Spinal cord (tissue), 9 donors: ENCODE measurements at regions not wholly inside any gene's neighbourhood (a gene's known extent, or its start where the extent isn't known, plus 50 kb on each side); places are given as distances from the start of the nearest gene placed in this dataset.
"Not testable (repeated sequence)": the region's sequence is repeated elsewhere in the genome, so short reads cannot be mapped to it uniquely, and the experiment has no call there.

Experiments
- DNase-seq, 6 donors: peaks; one replicate each; pipeline versions ENCODE4 v3.0.0 to v3.0.0-alpha.2; 2013 to 2015; ENCODE audit warnings: low spot score in 6 of 6, low read depth in 4 of 6
- H3K27ac ChIP-seq: one replicate; pipeline ENCODE4 v1.5.1; 2013; ENCODE audit warnings: low read depth, low read length, control low read depth
- H3K27me3 ChIP-seq: one replicate; pipeline ENCODE4 v1.6.1; 2013; ENCODE audit warnings: low read length; ENCODE audit not compliant: control insufficient read depth, insufficient read depth
- H3K36me3 ChIP-seq: one replicate; pipeline ENCODE4 v1.6.1; 2013; ENCODE audit warnings: low read length; ENCODE audit not compliant: control insufficient read depth, insufficient read depth
- H3K4me1 ChIP-seq: one replicate; pipeline ENCODE4 v1.6.1; 2013; ENCODE audit warnings: low read length; ENCODE audit not compliant: control insufficient read depth, insufficient read depth
- H3K4me3 ChIP-seq: one replicate; pipeline ENCODE4 v1.5.1; 2013; ENCODE audit warnings: low read depth, low read length, control low read depth
- H3K9me3 ChIP-seq: one replicate; pipeline ENCODE4 v1.6.1; 2013; ENCODE audit warnings: low read length; ENCODE audit not compliant: control insufficient read depth, insufficient read depth
- WGBS: methylation state at CpG from one replicate; pipeline ENCODE4 v1.1.5; 2013; ENCODE audit warnings: missing lambda C conversion rate; ENCODE audit not compliant: insufficient coverage; 5-methylcytosine and 5-hydroxymethylcytosine counted together
- donor health status: healthy.

- WGBS, result no CpG with 5 or more reads among the region's 1 CpG
- H3K36me3 ChIP-seq, result no peaks in the 10 kb centered on the region
- no peaks in the 10 kb centered on the region for H3K9me3 ChIP-seq
- H3K27ac ChIP-seq, result no peak overlapping the region
- DNase-seq, result peak in 1 of 6 donors; percentile 6
- H3K4me3 ChIP-seq, result no peak overlapping the region
- no peaks in the 10 kb centered on the region for H3K4me1 ChIP-seq
- H3K27me3 ChIP-seq, result no peaks in the 10 kb centered on the region
Measured at GRCh38 chr21:28387220-28387619, 605.5 kb downstream of the LTN1 start.

- Histone ChIP-seq H3K4me3 (no peak overlapping the region), H3K27ac (no peak overlapping the region), H3K27me3 (no peaks in the 10 kb centered on the region), H3K4me1 (no peaks in the 10 kb centered on the region), H3K36me3 (no peaks in the 10 kb centered on the region), H3K9me3 (no peaks in the 10 kb centered on the region)
- no peak for DNase-seq
- WGBS, result no CpG with 5 or more reads among the region's 1 CpG
Measured at GRCh38 chr21:28385845-28386244, 606.8 kb downstream of the LTN1 start.

GRCh38 chr21:28381000-28381745, 611.5 kb downstream of the LTN1 start:
- DNase-seq, H3K4me3 ChIP-seq, H3K9me3 ChIP-seq, H3K27ac ChIP-seq, H3K4me1 ChIP-seq, H3K27me3 ChIP-seq, H3K36me3 ChIP-seq: not testable (repeated sequence)
- no CpG with 5 or more reads among the region's 2 CpGs for WGBS

GRCh38 chr21:28380241-28380640, 612.4 kb downstream of the LTN1 start:
- Histone ChIP-seq H3K4me1 (no peaks in the 10 kb centered on the region), H3K36me3 (no peaks in the 10 kb centered on the region), H3K27ac (no peak overlapping the region), H3K27me3 (no peaks in the 10 kb centered on the region), H3K4me3 (no peak overlapping the region), H3K9me3 (no peaks in the 10 kb centered on the region)
- WGBS, result 60% methylated on average over 3 of the region's 7 CpGs
- DNase-seq, result peak in 1 of 6 donors; percentile 23

GRCh38 chr21:28378026-28378425, 614.7 kb downstream of the LTN1 start:
- Histone ChIP-seq H3K27me3 (no peaks in the 10 kb centered on the region), H3K4me3 (no peak overlapping the region), H3K9me3 (no peaks in the 10 kb centered on the region), H3K27ac (no peak overlapping the region), H3K4me1 (no peaks in the 10 kb centered on the region), H3K36me3 (no peaks in the 10 kb centered on the region)
- DNase-seq, result no peak
- no CpG with 5 or more reads among the region's 2 CpGs for WGBS

- H3K27ac ChIP-seq, result no peak overlapping the region
Measured at GRCh38 chr21:28375708-28376385, 616.8 kb downstream of the LTN1 start.

GRCh38 chr21:28374881-28375280, 617.8 kb downstream of the LTN1 start:
- Histone ChIP-seq H3K9me3 (no peaks in the 10 kb centered on the region), H3K36me3 (no peaks in the 10 kb centered on the region), H3K27ac (no peak overlapping the region), H3K27me3 (no peaks in the 10 kb centered on the region), H3K4me3 (no peak overlapping the region), H3K4me1 (no peaks in the 10 kb centered on the region)
- no CpG with 5 or more reads among the region's 1 CpG for WGBS
- no peak for DNase-seq

More at GRCh38 chr21:28375708-28376385, 616.8 kb downstream of the LTN1 start:
- H3K9me3 ChIP-seq, result no peaks in the 10 kb centered on the region
- no peaks in the 10 kb centered on the region for H3K27me3 ChIP-seq
- H3K36me3 ChIP-seq, result no peaks in the 10 kb centered on the region
- no CpG with 5 or more reads among the region's 2 CpGs for WGBS
- DNase-seq, result no peak
- no peaks in the 10 kb centered on the region for H3K4me1 ChIP-seq
- no peak overlapping the region for H3K4me3 ChIP-seq

- H3K27me3 ChIP-seq, result no peaks in the 10 kb centered on the region
- no peaks in the 10 kb centered on the region for H3K9me3 ChIP-seq
- DNase-seq, result no peak
- 90% methylated on average over 2 of the region's 4 CpGs for WGBS
- H3K36me3 ChIP-seq, result no peaks in the 10 kb centered on the region
- H3K4me1 ChIP-seq, result no peaks in the 10 kb centered on the region
- H3K27ac ChIP-seq, result no peak overlapping the region
- no peak overlapping the region for H3K4me3 ChIP-seq
Measured at GRCh38 chr21:28371713-28372112, 621.0 kb downstream of the LTN1 start.

GRCh38 chr21:28359300-28359699, 633.4 kb downstream of the LTN1 start:
- H3K27ac ChIP-seq, result no peak overlapping the region
- no peaks in the 10 kb centered on the region for H3K9me3 ChIP-seq
- no peaks in the 10 kb centered on the region for H3K4me1 ChIP-seq
- no peaks in the 10 kb centered on the region for H3K27me3 ChIP-seq
- H3K36me3 ChIP-seq, result no peaks in the 10 kb centered on the region
- DNase-seq, result no peak
- no peak overlapping the region for H3K4me3 ChIP-seq

GRCh38 chr21:28358702-28359101, 634.0 kb downstream of the LTN1 start:
- DNase-seq, result no peak
- Histone ChIP-seq H3K27me3 (no peaks in the 10 kb centered on the region), H3K9me3 (no peaks in the 10 kb centered on the region), H3K27ac (no peak overlapping the region), H3K36me3 (no peaks in the 10 kb centered on the region), H3K4me1 (no peaks in the 10 kb centered on the region), H3K4me3 (no peak overlapping the region)
- WGBS, result no CpG with 5 or more reads among the region's 4 CpGs
